ENCODE measurements at regions not wholly inside any gene's neighbourhood (a gene's known extent, or its start where the extent isn't known, plus 50 kb on each side); places are given as distances from the start of the nearest gene placed in this dataset.
"Not testable (repeated sequence)": the region's sequence is repeated elsewhere in the genome, so short reads cannot be mapped to it uniquely, and the experiment has no call there.

GRCh38 chr6:26239415-26239814, 125.6 kb upstream of the BTN3A2 start:
- TF ChIP-seq, protein P1, sequence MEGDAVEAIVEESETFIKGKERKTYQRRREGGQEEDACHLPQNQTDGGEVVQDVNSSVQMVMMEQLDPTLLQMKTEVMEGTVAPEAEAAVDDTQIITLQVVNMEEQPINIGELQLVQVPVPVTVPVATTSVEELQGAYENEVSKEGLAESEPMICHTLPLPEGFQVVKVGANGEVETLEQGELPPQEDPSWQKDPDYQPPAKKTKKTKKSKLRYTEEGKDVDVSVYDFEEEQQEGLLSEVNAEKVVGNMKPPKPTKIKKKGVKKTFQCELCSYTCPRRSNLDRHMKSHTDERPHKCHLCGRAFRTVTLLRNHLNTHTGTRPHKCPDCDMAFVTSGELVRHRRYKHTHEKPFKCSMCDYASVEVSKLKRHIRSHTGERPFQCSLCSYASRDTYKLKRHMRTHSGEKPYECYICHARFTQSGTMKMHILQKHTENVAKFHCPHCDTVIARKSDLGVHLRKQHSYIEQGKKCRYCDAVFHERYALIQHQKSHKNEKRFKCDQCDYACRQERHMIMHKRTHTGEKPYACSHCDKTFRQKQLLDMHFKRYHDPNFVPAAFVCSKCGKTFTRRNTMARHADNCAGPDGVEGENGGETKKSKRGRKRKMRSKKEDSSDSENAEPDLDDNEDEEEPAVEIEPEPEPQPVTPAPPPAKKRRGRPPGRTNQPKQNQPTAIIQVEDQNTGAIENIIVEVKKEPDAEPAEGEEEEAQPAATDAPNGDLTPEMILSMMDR (conservative IDR thresholded peaks at IDR 0.05 in 1 of 2, IDR thresholded peaks at IDR 0.05 in 1 of 2; ENCODE audit: extremely low read depth in 1 of 2, insufficient read depth in 1 of 2, low read depth in 1 of 2, low read length in 2 of 2): not testable (repeated sequence)
- TF ChIP-seq EZH2 (IDR thresholded peaks at IDR 0.05; ENCODE audit: borderline replicate concordance, low read length): not testable (repeated sequence)
